T-helper 1 cell treated with Interleukin-12 subunit alpha and Interleukin-12 subunit beta and Interleukin-4 antibody, amounts not matched to agents 30 μg/mL and 1 μg/mL, for 36 hours (primary cell): ENCODE measurements at regions not wholly inside any gene's neighbourhood (a gene's known extent, or its start where the extent isn't known, plus 50 kb on each side); places are given as distances from the start of the nearest gene placed in this dataset.
"Not testable (repeated sequence)": the region's sequence is repeated elsewhere in the genome, so short reads cannot be mapped to it uniquely, and the experiment has no call there.

Experiments
- H3K27ac Mint-ChIP-seq: one replicate; pipeline ENCODE4 v1.8.0; 2021; ENCODE audit warnings: mild to moderate bottlenecking, mixed read lengths
- H3K27me3 Mint-ChIP-seq: one replicate; pipeline ENCODE4 v1.8.0; 2021; ENCODE audit warnings: low read depth, mixed read lengths
- H3K36me3 Mint-ChIP-seq: one replicate; pipeline ENCODE4 v1.8.0; 2021; ENCODE audit warnings: low read depth, mixed read lengths
- H3K4me1 Mint-ChIP-seq: one replicate; pipeline ENCODE4 v1.8.0; 2021; ENCODE audit warnings: low read depth, mixed read lengths
- H3K4me3 Mint-ChIP-seq: one replicate; pipeline ENCODE4 v1.8.0; 2021; ENCODE audit warnings: mild to moderate bottlenecking, moderate library complexity, mixed read lengths
- H3K9me3 Mint-ChIP-seq: one replicate; pipeline ENCODE4 v1.8.0; 2021; ENCODE audit warnings: mixed read lengths

GRCh38 chr2:105669384-105669891 lies 75.3 kb upstream of the NCK2 start:
- H3K4me1 Mint-ChIP-seq = peaks cover 2% of the 10 kb centered on the region
- peaks cover 7% of the 10 kb centered on the region for H3K27me3 Mint-ChIP-seq
- H3K27ac Mint-ChIP-seq = no peak overlapping the region
- no peak overlapping the region for H3K4me3 Mint-ChIP-seq
- peaks cover 3% of the 10 kb centered on the region for H3K36me3 Mint-ChIP-seq
- peaks cover 28% of the 10 kb centered on the region for H3K9me3 Mint-ChIP-seq

GRCh38 chr2:105665480-105665879 lies 79.2 kb upstream of the NCK2 start:
- H3K4me1 Mint-ChIP-seq = no peaks in the 10 kb centered on the region
- no peak overlapping the region for H3K27ac Mint-ChIP-seq
- peaks cover 3% of the 10 kb centered on the region for H3K36me3 Mint-ChIP-seq
- H3K27me3 Mint-ChIP-seq = peaks cover 12% of the 10 kb centered on the region
- no peak overlapping the region for H3K4me3 Mint-ChIP-seq
- H3K9me3 Mint-ChIP-seq = peaks cover 36% of the 10 kb centered on the region

GRCh38 chr2:105660489-105660888 lies 84.2 kb upstream of the NCK2 start:
- Mint-ChIP-seq H3K4me3 (no peak overlapping the region), H3K27ac (no peak overlapping the region), H3K9me3 (peaks cover 22% of the 10 kb centered on the region), H3K36me3 (peaks cover 2% of the 10 kb centered on the region), H3K27me3 (peaks cover 19% of the 10 kb centered on the region), H3K4me1 (no peaks in the 10 kb centered on the region)

GRCh38 chr2:105655723-105656606 lies 88.7 kb upstream of the NCK2 start:
- not testable (repeated sequence) for H3K36me3 Mint-ChIP-seq, H3K4me1 Mint-ChIP-seq, H3K27ac Mint-ChIP-seq, H3K9me3 Mint-ChIP-seq, H3K4me3 Mint-ChIP-seq, H3K27me3 Mint-ChIP-seq

GRCh38 chr2:105655244-105655643 lies 89.5 kb upstream of the NCK2 start:
- no peak overlapping the region for H3K4me3 Mint-ChIP-seq
- H3K9me3 Mint-ChIP-seq = peaks cover 6% of the 10 kb centered on the region
- H3K27me3 Mint-ChIP-seq = peaks cover 9% of the 10 kb centered on the region
- H3K4me1 Mint-ChIP-seq = no peaks in the 10 kb centered on the region
- no peaks in the 10 kb centered on the region for H3K36me3 Mint-ChIP-seq
- no peak overlapping the region for H3K27ac Mint-ChIP-seq

GRCh38 chr2:105654474-105655004 lies 90.2 kb upstream of the NCK2 start:
- no peak overlapping the region for H3K4me3 Mint-ChIP-seq
- peaks cover 7% of the 10 kb centered on the region for H3K27me3 Mint-ChIP-seq
- H3K9me3 Mint-ChIP-seq = peaks cover 6% of the 10 kb centered on the region
- no peaks in the 10 kb centered on the region for H3K36me3 Mint-ChIP-seq
- no peak overlapping the region for H3K27ac Mint-ChIP-seq
- H3K4me1 Mint-ChIP-seq = no peaks in the 10 kb centered on the region

- Mint-ChIP-seq H3K27me3 (peaks cover under 1% of the 10 kb centered on the region), H3K4me3 (no peak overlapping the region), H3K36me3 (no peaks in the 10 kb centered on the region), H3K9me3 (no peaks in the 10 kb centered on the region), H3K27ac (no peak overlapping the region), H3K4me1 (no peaks in the 10 kb centered on the region)
Observed at GRCh38 chr2:105653302-105653701, 91.4 kb upstream of the NCK2 start.

GRCh38 chr2:105652014-105652796 lies 92.5 kb upstream of the NCK2 start:
- no peaks in the 10 kb centered on the region for H3K4me1 Mint-ChIP-seq
- H3K27ac Mint-ChIP-seq = no peak overlapping the region
- no peaks in the 10 kb centered on the region for H3K27me3 Mint-ChIP-seq
- no peak overlapping the region for H3K4me3 Mint-ChIP-seq
- H3K36me3 Mint-ChIP-seq = no peaks in the 10 kb centered on the region
- no peaks in the 10 kb centered on the region for H3K9me3 Mint-ChIP-seq

GRCh38 chr2:105649534-105649933 lies 95.2 kb upstream of the NCK2 start:
- Mint-ChIP-seq H3K4me3 (no peak overlapping the region), H3K36me3 (no peaks in the 10 kb centered on the region), H3K9me3 (no peaks in the 10 kb centered on the region), H3K27me3 (peaks cover 7% of the 10 kb centered on the region), H3K27ac (no peak overlapping the region), H3K4me1 (no peaks in the 10 kb centered on the region)

- Mint-ChIP-seq H3K27me3 (peaks cover 11% of the 10 kb centered on the region), H3K27ac (no peak overlapping the region), H3K4me1 (no peaks in the 10 kb centered on the region), H3K9me3 (no peaks in the 10 kb centered on the region), H3K4me3 (no peak overlapping the region), H3K36me3 (no peaks in the 10 kb centered on the region)
Observed at GRCh38 chr2:105647731-105648130, 97.0 kb upstream of the NCK2 start.

GRCh38 chr2:105646774-105647076 lies 98.0 kb upstream of the NCK2 start:
- H3K36me3 Mint-ChIP-seq = no peaks in the 10 kb centered on the region
- H3K27me3 Mint-ChIP-seq = peaks cover 15% of the 10 kb centered on the region
- H3K4me1 Mint-ChIP-seq = no peaks in the 10 kb centered on the region
- no peak overlapping the region for H3K27ac Mint-ChIP-seq
- no peak overlapping the region for H3K4me3 Mint-ChIP-seq
- H3K9me3 Mint-ChIP-seq = no peaks in the 10 kb centered on the region

GRCh38 chr2:105645938-105646773 lies 98.6 kb upstream of the NCK2 start:
- Mint-ChIP-seq H3K4me1 (no peaks in the 10 kb centered on the region), H3K9me3 (no peaks in the 10 kb centered on the region), H3K4me3 (no peak overlapping the region), H3K27ac (no peak overlapping the region), H3K36me3 (no peaks in the 10 kb centered on the region), H3K27me3 (peaks cover 15% of the 10 kb centered on the region)

GRCh38 chr2:105645031-105645937 lies 99.4 kb upstream of the NCK2 start:
- H3K4me3 Mint-ChIP-seq = no peak overlapping the region
- no peaks in the 10 kb centered on the region for H3K4me1 Mint-ChIP-seq
- no peaks in the 10 kb centered on the region for H3K36me3 Mint-ChIP-seq
- peaks cover 21% of the 10 kb centered on the region for H3K27me3 Mint-ChIP-seq
- H3K9me3 Mint-ChIP-seq = no peaks in the 10 kb centered on the region
- no peak overlapping the region for H3K27ac Mint-ChIP-seq
